Spleen (tissue), 11 donors: ENCODE measurements at regions not wholly inside any gene's neighbourhood (a gene's known extent, or its start where the extent isn't known, plus 50 kb on each side); places are given as distances from the start of the nearest gene placed in this dataset.

ENCODE experiments used
- DNase-seq: peaks from one replicate; pipeline ENCODE4 v3.0.0-alpha.2; 2020
- H3K27ac ChIP-seq, 8 donors: fragments of 200-600 bp; sonication (generic) in 7 of 8; 1 replicate in 4 of 8; 2 replicates in 4 of 8; pipeline versions ENCODE4 v1.5.0 to v1.8.0; 2016 to 2021; ENCODE audit warnings: inconsistent platforms in 4 of 8, mild to moderate bottlenecking in 4 of 8, moderate library complexity in 1 of 8
- H3K27me3 ChIP-seq, 7 donors: fragments of 200-600 bp; sonication (generic) in 6 of 7; replicated peaks in 1 of 7; 1 replicate in 4 of 7; 2 replicates in 3 of 7; pipeline versions ENCODE4 v1.5.0 to v1.8.0; 2016 to 2021; ENCODE audit warnings: inconsistent platforms in 3 of 7, mild to moderate bottlenecking in 1 of 7
- H3K36me3 ChIP-seq, 6 donors: fragments of 200-600 bp; sonication (generic) in 5 of 6; 1 replicate in 4 of 6; 2 replicates in 2 of 6; pipeline versions ENCODE4 v1.5.0 to v1.8.0; 2016 to 2021; ENCODE audit warnings: inconsistent platforms in 2 of 6
- H3K4me1 ChIP-seq, 6 donors: fragments of 200-600 bp; sonication (generic) in 5 of 6; 1 replicate in 3 of 6; 2 replicates in 3 of 6; pipeline versions ENCODE4 v1.5.0 to v1.8.0; 2016 to 2021; ENCODE audit warnings: inconsistent platforms in 3 of 6
- H3K4me3 ChIP-seq, 8 donors: fragments of 200-600 bp; sonication (generic) in 7 of 8; 1 replicate in 4 of 8; 2 replicates in 4 of 8; pipeline versions ENCODE4 v1.5.0 to v1.8.0; 2016 to 2021; ENCODE audit warnings: inconsistent platforms in 4 of 8, mild to moderate bottlenecking in 4 of 8, moderate library complexity in 2 of 8
- H3K9me3 ChIP-seq, 8 donors: fragments of 200-600 bp; sonication (generic) in 7 of 8; 1 replicate in 4 of 8; 2 replicates in 4 of 8; pipeline versions ENCODE4 v1.5.0 to v1.8.0; 2016 to 2021; ENCODE audit warnings: inconsistent platforms in 4 of 8
- POLR2A ChIP-seq, 3 donors: fragments of 450-650 bp; IDR thresholded peaks; one replicate each; pipeline ENCODE4 v1.5.1; 2017; ENCODE audit warnings: antibody characterized with exemption in 3 of 3, mild to moderate bottlenecking in 1 of 3
- POLR2AphosphoS5 ChIP-seq, 3 donors: sonication (generic); formaldehyde crosslinking; IDR thresholded peaks; one replicate each; pipeline ENCODE4 v1.5.1; 2017; ENCODE audit warnings: antibody characterized with exemption in 3 of 3
- whole genome bisulfite sequencing, 5 donors: extraction: QIAGEN DNeasy Blood & Tissue Kit in 3 of 5; methylation state at CpG; one replicate each; pipeline versions ENCODE4 v1.1.5 to v1.1.7; 2013 to 2018; 5-methylcytosine and 5-hydroxymethylcytosine counted together
- intact Hi-C: fragments of 100-400 bp; cut with DNase I; formaldehyde crosslinking; loops from one replicate; pipeline ENCODE4 v1.15.0; 2023; ENCODE audit warnings: low total_unique reads
- TF ChIP-seq, protein P1 (sequence below), 11 experiments: fragments of 200-600 bp in 7 of 11; fragments of 450-650 bp in 4 of 11; sonication (generic) in 4 of 11; IDR thresholded peaks in 8 of 11; conservative IDR thresholded peaks in 3 of 11; 1 replicate in 7 of 11; 2 replicates in 4 of 11; pipeline versions ENCODE4 v1.4.0 to v1.8.0; 2016 to 2021; ENCODE audit warnings: antibody characterized with exemption in 11 of 11, inconsistent platforms in 4 of 11, mild to moderate bottlenecking in 1 of 11
- donor health status: healthy with polysubstance abuse.
- donor health status: DM: no; HTN: no; CAD: no; lungs with moderate emphysema.
- donor health status: DM: no; HTN: no; CAD: no.
- donor health status: Bipolar disorder and iron deficiency.
- donor health status: healthy.
- donor health status: DM: no; HTN: no; CAD: no.
- donor health status: DM: yes; HTN: yes; CAD: no.

DNA sequence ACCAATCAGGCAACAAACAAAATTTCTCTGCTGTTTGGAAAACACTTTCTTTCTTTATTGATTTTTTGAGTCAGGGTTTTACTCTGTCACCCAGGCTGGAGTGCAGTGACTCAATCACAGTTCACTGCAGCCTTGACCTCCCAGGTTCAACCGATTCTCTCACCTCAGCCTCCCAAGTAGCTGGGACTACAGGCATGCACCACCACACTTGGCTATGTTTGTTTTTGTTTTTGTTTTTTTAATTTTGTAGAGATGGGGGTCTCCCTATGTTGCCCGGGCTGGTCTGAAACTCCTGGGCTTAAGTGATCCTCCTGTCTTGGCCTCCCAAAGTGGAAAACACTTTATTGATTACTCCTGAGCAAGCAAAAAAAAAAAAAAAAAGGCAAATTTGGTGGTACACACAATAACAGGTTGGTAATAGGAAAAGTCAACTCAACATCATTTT, 276.4 kb downstream of the SOX9 start:
- WGBS, 5 donors: 81 to 92% (median 82%) methylated on average over 2 of the region's 2 CpGs
- Histone ChIP-seq H3K27ac (no peak overlapping the region), H3K4me3 (no peak overlapping the region), H3K9me3 (no peaks in the 10 kb centered on the region), H3K36me3 (no peaks in the 10 kb centered on the region), H3K27me3 (no peaks in the 10 kb centered on the region), H3K4me1 (no peaks in the 10 kb centered on the region)
- TF ChIP-seq POLR2AphosphoS5 (IDR thresholded peaks at IDR 0.05): no peak
- TF ChIP-seq, protein P1, sequence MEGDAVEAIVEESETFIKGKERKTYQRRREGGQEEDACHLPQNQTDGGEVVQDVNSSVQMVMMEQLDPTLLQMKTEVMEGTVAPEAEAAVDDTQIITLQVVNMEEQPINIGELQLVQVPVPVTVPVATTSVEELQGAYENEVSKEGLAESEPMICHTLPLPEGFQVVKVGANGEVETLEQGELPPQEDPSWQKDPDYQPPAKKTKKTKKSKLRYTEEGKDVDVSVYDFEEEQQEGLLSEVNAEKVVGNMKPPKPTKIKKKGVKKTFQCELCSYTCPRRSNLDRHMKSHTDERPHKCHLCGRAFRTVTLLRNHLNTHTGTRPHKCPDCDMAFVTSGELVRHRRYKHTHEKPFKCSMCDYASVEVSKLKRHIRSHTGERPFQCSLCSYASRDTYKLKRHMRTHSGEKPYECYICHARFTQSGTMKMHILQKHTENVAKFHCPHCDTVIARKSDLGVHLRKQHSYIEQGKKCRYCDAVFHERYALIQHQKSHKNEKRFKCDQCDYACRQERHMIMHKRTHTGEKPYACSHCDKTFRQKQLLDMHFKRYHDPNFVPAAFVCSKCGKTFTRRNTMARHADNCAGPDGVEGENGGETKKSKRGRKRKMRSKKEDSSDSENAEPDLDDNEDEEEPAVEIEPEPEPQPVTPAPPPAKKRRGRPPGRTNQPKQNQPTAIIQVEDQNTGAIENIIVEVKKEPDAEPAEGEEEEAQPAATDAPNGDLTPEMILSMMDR (IDR thresholded peaks at IDR 0.05 in 8 of 11, conservative IDR thresholded peaks at IDR 0.05 in 3 of 11): no peak
- TF ChIP-seq POLR2A (IDR thresholded peaks at IDR 0.05): no peak
- intact Hi-C loops: no loop called here
- DNase-seq: no peak

GRCh38 chr17:72397687-72398086, 276.9 kb downstream of the SOX9 start:
- DNase-seq: no peak
- Histone ChIP-seq H3K36me3 (no peaks in the 10 kb centered on the region), H3K9me3 (no peaks in the 10 kb centered on the region), H3K4me1 (no peaks in the 10 kb centered on the region), H3K4me3 (no peak overlapping the region), H3K27ac (no peak overlapping the region), H3K27me3 (no peaks in the 10 kb centered on the region)
- WGBS, 5 donors: 54 to 85% (median 74%) methylated on average over 3 of the region's 3 CpGs
- TF ChIP-seq, protein P1 (IDR thresholded peaks at IDR 0.05 in 8 of 11, conservative IDR thresholded peaks at IDR 0.05 in 3 of 11): no peak
- no peak for TF ChIP-seq POLR2AphosphoS5 (IDR thresholded peaks at IDR 0.05)
- TF ChIP-seq POLR2A (IDR thresholded peaks at IDR 0.05): no peak
- intact Hi-C loops: no loop called here

DNA sequence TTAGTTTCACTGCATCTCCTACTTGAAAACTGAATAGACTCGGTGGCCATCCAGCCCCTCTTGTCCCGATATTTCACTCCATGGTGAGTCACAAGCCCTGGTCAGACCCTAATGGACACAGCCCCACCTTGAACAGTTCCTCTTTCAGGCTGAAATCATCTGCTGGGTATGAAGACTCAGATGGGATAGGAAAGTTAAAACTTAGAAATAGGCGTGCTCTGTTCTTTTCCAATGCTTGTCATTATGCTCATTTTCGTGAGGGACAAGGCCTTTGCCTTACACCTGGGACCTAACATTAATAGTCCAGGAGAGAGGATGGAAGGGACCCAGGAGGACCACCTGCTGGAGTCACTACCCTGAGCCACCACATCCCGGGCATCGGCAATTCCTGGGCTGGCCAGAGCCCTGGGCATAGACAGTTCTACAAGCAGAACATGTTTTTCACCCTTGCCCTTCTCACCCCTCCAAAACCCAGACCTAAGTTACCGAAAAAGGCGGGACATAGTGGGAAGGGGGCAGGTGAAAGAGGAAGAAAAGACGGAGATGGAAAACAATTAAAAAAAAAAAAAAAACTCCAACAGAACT, 278.3 kb downstream of the SOX9 start:
- Histone ChIP-seq H3K4me3 (no peak overlapping the region), H3K36me3 (no peaks in the 10 kb centered on the region), H3K27me3 (no peaks in the 10 kb centered on the region), H3K9me3 (no peaks in the 10 kb centered on the region), H3K27ac (no peak overlapping the region), H3K4me1 (no peaks in the 10 kb centered on the region)
- 89 to 94% (median 89%) methylated on average over 9 of the region's 9 CpGs for WGBS, 5 donors
- intact Hi-C loops: no loop called here
- no peak for TF ChIP-seq POLR2AphosphoS5 (IDR thresholded peaks at IDR 0.05)
- TF ChIP-seq, protein P1 (IDR thresholded peaks at IDR 0.05 in 8 of 11, conservative IDR thresholded peaks at IDR 0.05 in 3 of 11): no peak
- no peak for TF ChIP-seq POLR2A (IDR thresholded peaks at IDR 0.05)
- no peak for DNase-seq

DNA sequence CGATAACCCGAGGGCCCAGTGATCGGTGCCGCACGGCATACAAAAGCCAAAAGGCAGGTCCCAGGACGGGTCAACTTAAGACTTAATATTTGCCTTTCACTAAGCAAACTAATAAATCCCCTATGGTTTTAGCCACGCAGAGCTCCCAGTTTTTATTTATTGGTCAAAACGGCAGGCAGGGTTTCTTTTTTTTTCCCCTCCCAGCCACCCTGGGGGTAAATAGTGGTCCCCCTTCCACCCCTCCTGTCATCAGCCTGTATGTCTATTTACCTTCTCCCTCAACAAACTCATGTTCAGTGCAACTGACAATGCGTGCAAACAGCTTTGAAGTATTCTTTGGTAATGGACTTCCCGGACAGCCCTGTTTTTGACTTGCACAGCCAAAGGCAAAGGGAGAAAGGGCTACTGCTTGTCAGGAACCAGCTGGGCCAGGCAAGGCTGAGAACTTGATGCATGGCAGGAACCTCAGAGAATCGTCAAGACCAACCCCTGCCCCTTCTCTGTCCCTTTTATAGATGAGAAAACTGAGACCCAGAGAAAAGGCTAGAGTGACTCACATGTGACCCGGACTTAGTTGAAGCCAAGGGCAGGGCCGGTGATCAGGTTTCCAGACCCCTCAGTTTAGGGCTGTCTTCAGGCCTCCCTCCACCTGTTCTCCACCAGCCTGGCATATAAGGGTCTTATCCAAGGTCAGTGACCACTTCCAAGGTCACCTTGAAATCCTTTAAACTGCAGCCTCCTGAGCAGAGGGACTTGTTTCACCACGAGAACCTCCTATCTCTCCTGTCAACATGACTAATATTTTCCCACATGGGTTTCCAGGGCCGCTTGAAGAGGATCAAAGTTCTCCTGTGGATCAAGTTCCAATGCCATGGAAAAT, 279.0 kb downstream of the SOX9 start:
- intact Hi-C loops: no loop called here
- TF ChIP-seq POLR2A (IDR thresholded peaks at IDR 0.05): no peak
- TF ChIP-seq POLR2AphosphoS5 (IDR thresholded peaks at IDR 0.05): no peak
- TF ChIP-seq, protein P1 (IDR thresholded peaks at IDR 0.05 in 8 of 11, conservative IDR thresholded peaks at IDR 0.05 in 3 of 11): no peak

More for the DNA sequence above, 279.0 kb downstream of the SOX9 start:
- Histone ChIP-seq H3K4me1 (no peaks in the 10 kb centered on the region), H3K4me3 (no peak overlapping the region), H3K27me3 (no peaks in the 10 kb centered on the region), H3K36me3 (no peaks in the 10 kb centered on the region), H3K9me3 (no peaks in the 10 kb centered on the region), H3K27ac (no peak overlapping the region)
- 84 to 90% (median 85%) methylated on average over 15 of the region's 15 CpGs for WGBS, 5 donors
- no peak for DNase-seq
